ENCODE measurements at regions not wholly inside any gene's neighbourhood (a gene's known extent, or its start where the extent isn't known, plus 50 kb on each side); places are given as distances from the start of the nearest gene placed in this dataset.

- DNase-seq (ENCODE audit: low read depth in 2 of 2, low spot score in 1 of 2): no peak
Observed at GRCh38 chr2:59703796-59704195, 849.7 kb downstream of the BCL11A start.

- DNase-seq (ENCODE audit: low read depth in 2 of 2, low spot score in 1 of 2): no peak
Observed at GRCh38 chr2:59702026-59702425, 851.4 kb downstream of the BCL11A start.

GRCh38 chr2:59701271-59701994, 852.0 kb downstream of the BCL11A start:
- no peak for DNase-seq (ENCODE audit: low read depth in 2 of 2, low spot score in 1 of 2)

- DNase-seq (ENCODE audit: low read depth in 2 of 2, low spot score in 1 of 2): no peak
Observed at GRCh38 chr2:59694176-59694575, 859.3 kb downstream of the BCL11A start.

GRCh38 chr2:59693231-59693959, 860.1 kb downstream of the BCL11A start:
- DNase-seq (ENCODE audit: low read depth in 2 of 2, low spot score in 1 of 2): no peak

GRCh38 chr2:59691518-59692190, 861.8 kb downstream of the BCL11A start:
- DNase-seq (ENCODE audit: low read depth in 2 of 2, low spot score in 1 of 2): no peak

DNA sequence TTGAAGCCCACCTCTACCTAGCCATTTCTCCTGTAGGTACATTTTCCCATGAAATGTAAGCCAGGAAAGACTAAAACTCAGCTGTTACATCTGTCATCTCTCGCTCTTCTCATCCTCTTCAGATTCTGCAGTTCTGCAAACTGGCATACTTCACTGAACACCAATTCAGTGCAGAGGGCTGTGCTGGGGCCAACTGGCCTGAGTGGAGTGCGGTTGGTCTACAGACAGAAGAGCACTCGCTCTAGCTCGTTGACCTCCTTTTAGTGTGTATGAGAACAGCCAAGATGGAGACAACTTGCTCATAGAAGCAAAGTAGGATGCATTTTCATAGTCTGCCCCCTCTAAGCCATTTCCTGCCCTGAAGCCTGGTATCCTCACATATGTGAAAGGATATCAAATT, 862.6 kb downstream of the BCL11A start:
- DNase-seq (ENCODE audit: low read depth in 2 of 2, low spot score in 1 of 2): no peak

DNA sequence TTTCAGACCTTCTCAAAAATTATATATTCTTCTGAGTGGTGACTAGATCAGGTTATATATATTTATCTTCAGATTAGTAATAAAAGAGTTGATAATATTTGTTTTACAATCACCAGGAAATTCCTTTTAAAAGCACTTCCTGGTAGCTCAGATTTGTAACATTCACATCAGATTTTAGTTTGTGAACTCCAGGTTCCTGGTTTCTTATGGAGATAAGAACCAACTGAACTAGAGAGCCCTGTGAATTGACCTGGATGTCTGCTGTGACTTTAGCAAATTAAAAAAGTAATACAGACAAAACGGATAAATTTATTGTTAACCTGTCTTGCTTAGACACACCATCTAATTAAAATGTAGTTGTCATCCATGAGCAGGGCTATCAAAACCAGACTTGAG, 868.7 kb downstream of the BCL11A start:
- no peak for DNase-seq (ENCODE audit: low read depth in 2 of 2, low spot score in 1 of 2)

DNA sequence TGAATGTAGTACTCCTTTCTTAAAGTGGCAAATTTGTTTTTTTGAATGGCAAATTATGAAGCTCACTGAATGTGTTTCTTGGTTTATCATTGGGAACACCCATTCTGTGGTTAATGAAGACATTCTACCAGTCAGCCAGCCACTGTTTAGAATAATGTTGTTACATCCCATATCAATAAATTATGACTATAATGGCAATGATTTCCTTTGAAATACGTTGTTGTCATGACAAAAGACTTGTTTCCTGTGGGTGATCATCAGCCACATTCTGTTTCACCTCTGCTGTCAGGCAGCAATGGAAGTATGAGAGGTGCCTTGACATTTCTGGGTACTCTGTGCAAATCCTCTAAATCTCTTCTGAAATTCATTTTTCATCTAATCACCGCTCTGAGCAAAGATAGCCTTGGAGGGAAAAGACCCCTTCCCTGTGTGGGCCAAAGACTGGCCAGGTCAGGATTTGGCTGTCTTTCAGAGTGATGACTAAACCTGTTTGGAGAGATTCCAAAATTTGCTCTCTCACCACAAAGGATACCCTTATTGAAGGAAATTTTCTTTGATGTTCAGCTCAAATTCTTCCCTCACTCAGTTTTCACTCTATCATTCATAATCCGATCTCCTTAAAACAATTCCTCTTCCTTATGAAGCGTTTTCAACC, 869.2 kb downstream of the BCL11A start:
- DNase-seq (ENCODE audit: low read depth in 2 of 2, low spot score in 1 of 2): no peak

DNA sequence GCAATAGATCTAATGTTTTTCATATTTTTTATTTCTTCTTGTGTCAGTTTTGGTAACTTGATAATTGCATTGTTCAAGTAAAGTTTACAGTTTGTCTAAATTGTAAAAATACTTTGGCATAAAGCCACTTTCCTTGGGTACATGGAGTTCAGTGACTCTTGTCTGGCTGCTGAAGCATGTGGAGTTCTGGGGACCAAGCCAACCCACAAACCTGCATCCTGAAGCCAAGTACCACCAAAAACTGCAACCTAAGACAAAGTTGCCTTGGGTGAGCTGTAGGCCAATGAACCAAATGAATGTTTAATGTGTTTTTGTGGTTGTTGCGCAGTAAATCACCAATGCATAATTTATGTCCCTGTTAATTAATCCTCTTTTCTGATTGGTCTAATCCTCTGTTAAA, 872.6 kb downstream of the BCL11A start:
- DNase-seq (ENCODE audit: low read depth in 2 of 2, low spot score in 1 of 2): no peak

- no peak for DNase-seq (ENCODE audit: low read depth in 2 of 2, low spot score in 1 of 2)
Observed at GRCh38 chr2:59677158-59677557, 876.3 kb downstream of the BCL11A start.

DNA sequence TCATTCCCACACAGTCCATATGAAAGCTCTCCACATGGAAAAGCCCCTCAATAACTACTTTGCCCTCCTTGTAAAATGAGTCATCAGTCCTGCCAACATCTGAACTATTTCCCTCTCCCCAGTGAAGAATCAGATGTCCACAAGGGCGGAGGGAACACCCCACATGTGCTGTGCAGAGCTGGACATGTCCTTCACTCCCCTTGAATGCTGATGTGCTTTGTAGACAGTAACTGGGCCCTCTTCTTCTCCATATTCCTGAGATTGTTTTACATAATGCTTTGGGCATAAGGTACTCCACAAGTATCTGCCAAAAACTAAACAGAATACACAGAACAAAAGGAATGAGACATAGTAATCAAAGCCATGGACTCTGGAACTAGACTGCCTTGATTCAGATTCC, 879.4 kb downstream of the BCL11A start:
- DNase-seq (ENCODE audit: low read depth in 2 of 2, low spot score in 1 of 2): no peak

- DNase-seq (ENCODE audit: low read depth in 2 of 2, low spot score in 1 of 2): no peak
Observed at GRCh38 chr2:59665021-59665420, 888.4 kb downstream of the BCL11A start.

- DNase-seq (ENCODE audit: low read depth in 2 of 2, low spot score in 1 of 2): no peak
Observed at GRCh38 chr2:59662127-59662861, 891.2 kb downstream of the BCL11A start.

- DNase-seq (ENCODE audit: low read depth in 2 of 2, low spot score in 1 of 2): no peak
Observed at GRCh38 chr2:59660262-59660661, 893.2 kb downstream of the BCL11A start.

DNA sequence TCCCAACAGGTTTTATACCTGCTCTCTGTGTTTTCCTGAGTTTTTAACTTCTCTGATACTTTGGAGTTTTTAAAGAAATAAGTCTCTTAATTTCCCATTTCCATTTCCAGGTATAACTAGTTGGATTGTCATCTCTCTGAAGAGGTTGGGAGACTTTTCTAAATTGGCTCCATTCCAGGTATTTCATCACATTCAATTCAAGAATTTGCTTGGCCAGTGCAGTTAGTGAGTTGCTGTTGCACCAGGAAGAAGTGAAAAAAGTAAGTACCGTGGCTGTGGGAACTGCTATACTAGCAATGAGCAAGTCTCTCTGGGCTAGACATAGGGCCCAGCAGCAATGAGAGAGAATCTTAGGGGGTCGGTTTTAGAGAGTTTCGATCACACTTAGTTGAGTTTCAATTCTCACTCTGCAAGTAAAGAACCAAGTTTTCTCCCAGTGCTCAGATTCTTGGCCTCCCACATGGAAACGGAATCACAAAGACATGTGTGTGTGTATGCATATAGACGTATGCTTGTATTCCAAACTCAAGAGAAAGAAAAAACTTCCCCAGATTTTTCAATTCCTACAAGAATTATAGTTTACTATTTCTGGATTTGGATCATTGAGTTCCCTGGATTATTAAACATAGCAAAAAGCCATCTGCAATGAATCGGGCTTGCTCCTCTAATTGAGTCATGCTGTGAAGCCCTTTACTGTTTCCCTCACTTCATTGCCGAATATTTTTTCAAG, 894.4 kb downstream of the BCL11A start:
- DNase-seq (ENCODE audit: low read depth in 2 of 2, low spot score in 1 of 2): no peak

DNA sequence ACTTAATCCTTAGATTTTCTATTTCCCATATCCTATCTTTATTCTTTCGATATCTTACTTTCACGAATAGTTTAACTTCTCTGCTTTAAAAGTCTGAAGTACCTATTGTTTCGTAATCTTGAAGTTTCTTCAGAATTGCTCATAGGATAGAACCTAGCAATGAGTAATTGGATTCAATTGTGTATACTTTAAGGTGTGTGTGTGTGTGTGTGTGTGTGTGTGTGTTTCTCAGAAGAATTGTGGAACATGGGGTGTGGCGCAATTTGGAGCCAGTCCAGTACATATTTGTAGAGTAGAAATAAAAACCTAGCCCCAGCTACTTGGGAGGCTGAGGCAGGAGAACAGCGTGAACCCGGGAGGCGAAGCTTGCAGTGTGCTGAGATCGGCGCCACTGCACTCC, 897.6 kb downstream of the BCL11A start:
- no peak for DNase-seq (ENCODE audit: low read depth in 2 of 2, low spot score in 1 of 2)

GRCh38 chr2:59654710-59655109, 898.7 kb downstream of the BCL11A start:
- no peak for DNase-seq (ENCODE audit: low read depth in 2 of 2, low spot score in 1 of 2)

DNA sequence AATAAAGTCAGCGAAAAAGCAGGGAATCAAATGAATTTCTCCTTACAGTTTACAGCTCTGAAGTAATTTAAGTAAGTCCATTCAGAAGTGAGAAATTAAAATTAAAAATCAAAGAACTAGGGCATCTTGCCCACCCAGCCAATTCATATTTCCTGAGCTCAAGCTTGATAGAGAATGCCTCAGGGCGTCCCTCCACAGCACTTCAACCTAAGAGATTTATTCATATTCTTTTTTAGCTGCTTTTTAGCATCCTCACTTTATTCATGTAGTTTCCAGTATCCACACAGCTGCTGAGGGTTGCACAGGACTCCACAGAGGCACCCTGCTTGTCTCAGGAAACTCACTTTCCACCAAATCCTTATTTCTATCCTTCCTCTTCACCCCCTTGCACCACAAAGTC, 900.3 kb downstream of the BCL11A start:
- DNase-seq (ENCODE audit: low read depth in 2 of 2, low spot score in 1 of 2): no peak

DNA sequence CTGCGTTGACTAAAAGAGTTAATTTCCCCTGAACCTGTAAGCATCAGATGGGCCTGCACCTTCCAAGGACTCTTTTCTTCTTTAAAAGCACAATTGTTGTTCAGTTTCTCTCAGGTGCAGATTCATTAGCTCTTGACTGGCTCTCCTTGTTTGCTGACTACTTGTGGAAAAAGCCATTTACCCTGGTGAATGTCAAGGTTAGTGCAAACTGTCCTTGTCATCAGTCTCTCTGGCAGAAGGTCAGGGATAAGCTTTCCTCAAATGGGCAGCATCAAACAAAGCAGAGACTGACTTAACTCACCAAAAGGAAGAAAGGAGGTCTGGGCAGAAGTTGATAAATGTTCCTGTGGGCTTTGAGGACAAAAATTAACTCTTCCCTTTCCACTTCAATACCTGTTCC, 922.7 kb downstream of the BCL11A start:
- no peak for DNase-seq (ENCODE audit: low read depth in 2 of 2, low spot score in 1 of 2)
